H9 (cell line): ENCODE measurements at regions not wholly inside any gene's neighbourhood (a gene's known extent, or its start where the extent isn't known, plus 50 kb on each side); places are given as distances from the start of the nearest gene placed in this dataset.

ENCODE experiments used
- DNase-seq: peaks from one replicate; pipeline ENCODE4 v3.0.0-alpha.2; 2017
- H2AFZ ChIP-seq: one replicate; pipeline ENCODE4 v1.6.1; 2013; ENCODE audit warnings: mild to moderate bottlenecking, low read length, control low read depth, moderate library complexity
- H2AK5ac ChIP-seq: 2 replicates; pipeline ENCODE4 v1.6.1; 2013; ENCODE audit warnings: low read length, control low read depth, mixed read lengths; ENCODE audit not compliant: insufficient read length
- H2BK120ac ChIP-seq: one replicate; pipeline ENCODE4 v1.6.1; 2013; ENCODE audit warnings: low read depth, mild to moderate bottlenecking, low read length, control low read depth, inconsistent platforms; ENCODE audit not compliant: poor library complexity, severe bottlenecking
- H2BK12ac ChIP-seq: 2 replicates; pipeline ENCODE4 v1.6.1; 2013; ENCODE audit warnings: low read length, control low read depth, mixed read lengths, low read depth; ENCODE audit not compliant: insufficient read length
- H2BK15ac ChIP-seq: 2 replicates; pipeline ENCODE4 v1.6.1; 2013; ENCODE audit warnings: low read depth, low read length, control low read depth
- H2BK20ac ChIP-seq: one replicate; pipeline ENCODE4 v1.6.1; 2013; ENCODE audit warnings: low read depth, mild to moderate bottlenecking, low read length, control low read depth, inconsistent platforms; ENCODE audit not compliant: poor library complexity, severe bottlenecking
- H2BK5ac ChIP-seq: 2 replicates; pipeline ENCODE4 v1.6.1; 2013; ENCODE audit warnings: low read length, control low read depth, mixed read lengths; ENCODE audit not compliant: insufficient read length
- H3K14ac ChIP-seq: 2 replicates; pipeline ENCODE4 v1.6.1; 2013; ENCODE audit warnings: low read length, control low read depth; ENCODE audit not compliant: insufficient read depth
- H3K18ac ChIP-seq: 2 replicates; pipeline ENCODE4 v1.6.1; 2013; ENCODE audit warnings: low read depth, mild to moderate bottlenecking, mixed read lengths, low read length, control low read depth; ENCODE audit not compliant: insufficient read length
- H3K23ac ChIP-seq: 2 replicates; pipeline ENCODE4 v1.6.1; 2013; ENCODE audit warnings: low read length, control low read depth, mixed read lengths, low read depth; ENCODE audit not compliant: insufficient read length
- H3K23me2 ChIP-seq: 2 replicates; pipeline ENCODE4 v1.6.1; 2013; ENCODE audit warnings: low read depth, mild to moderate bottlenecking, mixed read lengths, low read length, control low read depth; ENCODE audit not compliant: insufficient read length, poor library complexity, severe bottlenecking
- H3K27ac ChIP-seq: 2 replicates; pipeline ENCODE4 v1.5.1; 2013; ENCODE audit warnings: low read length, control low read depth, mixed read lengths, low read depth; ENCODE audit not compliant: insufficient read length
- H3K27me3 ChIP-seq: 2 replicates; pipeline ENCODE4 v1.6.1; 2013; ENCODE audit warnings: low read length, control low read depth, inconsistent platforms; ENCODE audit not compliant: insufficient read depth
- H3K4ac ChIP-seq: 2 replicates; pipeline ENCODE4 v1.6.1; 2013; ENCODE audit warnings: low read depth, mild to moderate bottlenecking, control low read depth, inconsistent platforms, low read length, moderate library complexity
- H3K4me1 ChIP-seq: 2 replicates; pipeline ENCODE4 v1.6.1; 2013; ENCODE audit warnings: low read length, control low read depth, inconsistent platforms; ENCODE audit not compliant: insufficient read depth
- H3K4me2 ChIP-seq: 2 replicates; pipeline ENCODE4 v1.6.1; 2013; ENCODE audit warnings: low read length, control low read depth, mixed read lengths; ENCODE audit not compliant: insufficient read length, insufficient read depth
- H3K56ac ChIP-seq: 2 replicates; pipeline ENCODE4 v1.6.1; 2013; ENCODE audit warnings: low read depth, mild to moderate bottlenecking, mixed read lengths, low read length, control low read depth; ENCODE audit not compliant: insufficient read length
- H3K79me1 ChIP-seq: 2 replicates; pipeline ENCODE4 v1.6.1; 2013; ENCODE audit warnings: low read depth, mild to moderate bottlenecking, moderate library complexity, low read length, control low read depth, inconsistent platforms; ENCODE audit not compliant: insufficient read depth, poor library complexity, severe bottlenecking
- H3K79me2 ChIP-seq: 2 replicates; pipeline ENCODE4 v1.6.1; 2013; ENCODE audit warnings: low read length, control low read depth, inconsistent platforms; ENCODE audit not compliant: insufficient read depth
- H3K9ac ChIP-seq: 2 replicates; pipeline ENCODE4 v1.6.1; 2013; ENCODE audit warnings: low read length, control low read depth, mixed read lengths; ENCODE audit not compliant: insufficient read length; ENCODE audit errors: extremely low read depth
- H3K9me3 ChIP-seq: one replicate; pipeline ENCODE4 v1.6.1; 2013; ENCODE audit warnings: low read depth, low read length, inconsistent platforms; ENCODE audit not compliant: control insufficient read depth
- H3T11ph ChIP-seq: one replicate; pipeline ENCODE4 v1.6.1; 2013; ENCODE audit warnings: mild to moderate bottlenecking, low read length, control low read depth, inconsistent platforms
- H4K20me1 ChIP-seq: one replicate; pipeline ENCODE4 v1.6.1; 2013; ENCODE audit not compliant: control insufficient read depth, insufficient read length, insufficient read depth
- H4K5ac ChIP-seq: 2 replicates; pipeline ENCODE4 v1.6.1; 2013; ENCODE audit warnings: low read depth, mild to moderate bottlenecking, mixed read lengths, low read length, control low read depth; ENCODE audit not compliant: insufficient read length
- H4K8ac ChIP-seq: replicated peaks from 2 replicates; pipeline ENCODE4 v1.6.1; 2013; ENCODE audit warnings: low read length, control low read depth, mixed read lengths, low read depth; ENCODE audit not compliant: insufficient read length
- H4K91ac ChIP-seq: 2 replicates; pipeline ENCODE4 v1.6.1; 2013; ENCODE audit warnings: low read depth, mild to moderate bottlenecking, moderate library complexity, mixed read lengths, low read length, control low read depth; ENCODE audit not compliant: insufficient read length
- H3K27ac Mint-ChIP-seq, 3 experiments: 2 replicates in 2 of 3; 3 replicates in 1 of 3; pipeline ENCODE4 v1.8.0; 2020 to 2021; ENCODE audit warnings: mixed read lengths in 3 of 3, mild to moderate bottlenecking in 1 of 3, moderate library complexity in 1 of 3
- H3K27me3 Mint-ChIP-seq: 2 replicates; pipeline ENCODE4 v1.8.0; 2021; ENCODE audit warnings: low read depth, mild to moderate bottlenecking, moderate library complexity, mixed read lengths
- H3K36me3 Mint-ChIP-seq, 3 experiments: 2 replicates in 2 of 3; 3 replicates in 1 of 3; pipeline ENCODE4 v1.8.0; 2020 to 2021; ENCODE audit warnings: low read depth in 3 of 3, mixed read lengths in 3 of 3; ENCODE audit not compliant: insufficient read depth in 1 of 3
- H3K4me1 Mint-ChIP-seq, 2 experiments: 2 replicates each; pipeline ENCODE4 v1.8.0; 2020; ENCODE audit warnings: mixed read lengths in 2 of 2
- H3K4me3 Mint-ChIP-seq, 2 experiments: 2 replicates in 1 of 2; 3 replicates in 1 of 2; pipeline ENCODE4 v1.8.0; 2020 to 2021; ENCODE audit warnings: mild to moderate bottlenecking in 2 of 2, mixed read lengths in 2 of 2, moderate library complexity in 1 of 2
- H3K9me3 Mint-ChIP-seq, 2 experiments: 2 replicates in 1 of 2; 3 replicates in 1 of 2; pipeline ENCODE4 v1.8.0; 2020; ENCODE audit warnings: mild to moderate bottlenecking in 2 of 2, mixed read lengths in 2 of 2, moderate library complexity in 1 of 2
- WGBS: extraction: QIAGEN DNeasy Blood & Tissue Kit; methylation state at CpG from one replicate; pipeline ENCODE4 v1.1.7; 2013; ENCODE audit warnings: missing lambda C conversion rate, low lambda C conversion rate, mixed read lengths; ENCODE audit not compliant: insufficient read length; ENCODE audit errors: extremely low coverage; 5-methylcytosine and 5-hydroxymethylcytosine counted together
- TF ChIP-seq, protein P1 (sequence below): fragments of 200-600 bp; sonication (generic); conservative IDR thresholded peaks from 3 replicates; pipeline ENCODE4 v1.8.0; 2021; ENCODE audit warnings: antibody characterized with exemption, mild to moderate bottlenecking

DNA sequence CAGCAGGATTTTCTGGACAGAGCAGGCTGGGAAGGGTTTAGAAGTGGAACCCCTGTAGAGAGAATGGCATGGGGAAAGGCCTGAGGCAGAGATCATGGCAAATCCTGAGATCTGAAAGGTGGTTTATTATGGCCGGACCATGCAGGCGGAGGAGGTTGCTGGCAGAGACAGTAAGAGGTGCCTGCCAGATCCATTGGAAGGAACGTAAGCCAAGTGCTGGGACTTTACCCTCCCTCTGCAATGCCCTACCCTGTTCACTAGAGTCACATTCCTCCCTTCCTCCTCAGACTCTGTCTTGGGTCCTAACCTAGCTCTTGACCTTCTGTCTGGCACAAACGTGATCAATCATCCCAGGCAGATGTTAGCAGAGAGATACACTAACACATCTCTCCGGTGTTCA, 66.4 kb upstream of the SLC22A23 start:
- Histone ChIP-seq H4K20me1 (no peaks in the 10 kb centered on the region), H3K9ac (no peak overlapping the region), H4K5ac (no peak overlapping the region), H3K4ac (no peak overlapping the region), H3K18ac (no peak overlapping the region), H2BK5ac (no peak overlapping the region), H2BK20ac (no peak overlapping the region), H3K9me3 (no peaks in the 10 kb centered on the region), H3K56ac (no peak overlapping the region), H3K79me1 (no peaks in the 10 kb centered on the region), H3T11ph (no peak overlapping the region), H4K91ac (no peak overlapping the region), H3K23me2 (no peaks in the 10 kb centered on the region), H3K79me2 (no peaks in the 10 kb centered on the region), H3K4me1 (no peaks in the 10 kb centered on the region), H2BK15ac (no peak overlapping the region), H3K4me2 (no peak overlapping the region), H2AFZ (no peak overlapping the region), H2BK120ac (no peak overlapping the region), H3K14ac (no peak overlapping the region), H2BK12ac (no peak overlapping the region), H3K27me3 (no peaks in the 10 kb centered on the region), H3K23ac (no peak overlapping the region), H4K8ac (no peak overlapping the region), H3K27ac (no peak overlapping the region), H2AK5ac (no peak overlapping the region)
- H3K27ac Mint-ChIP-seq, result peak overlapping the region in 1 of 3 experiments; percentile 57; a peak in 1 of 7 replicates
- no peak for DNase-seq
- peaks cover 0 to 3% of the 10 kb centered on the region in 2 experiments; a peak in 1 of 5 replicates for H3K9me3 Mint-ChIP-seq
- no CpG with 5 or more reads among the region's 5 CpGs for WGBS
- TF ChIP-seq, protein P1, sequence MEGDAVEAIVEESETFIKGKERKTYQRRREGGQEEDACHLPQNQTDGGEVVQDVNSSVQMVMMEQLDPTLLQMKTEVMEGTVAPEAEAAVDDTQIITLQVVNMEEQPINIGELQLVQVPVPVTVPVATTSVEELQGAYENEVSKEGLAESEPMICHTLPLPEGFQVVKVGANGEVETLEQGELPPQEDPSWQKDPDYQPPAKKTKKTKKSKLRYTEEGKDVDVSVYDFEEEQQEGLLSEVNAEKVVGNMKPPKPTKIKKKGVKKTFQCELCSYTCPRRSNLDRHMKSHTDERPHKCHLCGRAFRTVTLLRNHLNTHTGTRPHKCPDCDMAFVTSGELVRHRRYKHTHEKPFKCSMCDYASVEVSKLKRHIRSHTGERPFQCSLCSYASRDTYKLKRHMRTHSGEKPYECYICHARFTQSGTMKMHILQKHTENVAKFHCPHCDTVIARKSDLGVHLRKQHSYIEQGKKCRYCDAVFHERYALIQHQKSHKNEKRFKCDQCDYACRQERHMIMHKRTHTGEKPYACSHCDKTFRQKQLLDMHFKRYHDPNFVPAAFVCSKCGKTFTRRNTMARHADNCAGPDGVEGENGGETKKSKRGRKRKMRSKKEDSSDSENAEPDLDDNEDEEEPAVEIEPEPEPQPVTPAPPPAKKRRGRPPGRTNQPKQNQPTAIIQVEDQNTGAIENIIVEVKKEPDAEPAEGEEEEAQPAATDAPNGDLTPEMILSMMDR, result no peak
- H3K36me3 Mint-ChIP-seq, result no peaks in the 10 kb centered on the region; a peak in 1 of 7 replicates
- H3K4me3 Mint-ChIP-seq, result no peak overlapping the region
- H3K4me1 Mint-ChIP-seq, result peaks cover 27 to 30% of the 10 kb centered on the region in 2 experiments
- H3K27me3 Mint-ChIP-seq, result peaks cover 12% of the 10 kb centered on the region; the same call in 1 of the 2 replicates
